ENCODE measurements at regions not wholly inside any gene's neighbourhood (a gene's known extent, or its start where the extent isn't known, plus 50 kb on each side); places are given as distances from the start of the nearest gene placed in this dataset.

GRCh38 chr9:80804873-80805272, 884.5 kb downstream of the TLE1 start:
- intact Hi-C loops (cut with DNase I), result no loop called here
- TF ChIP-seq, protein P1, sequence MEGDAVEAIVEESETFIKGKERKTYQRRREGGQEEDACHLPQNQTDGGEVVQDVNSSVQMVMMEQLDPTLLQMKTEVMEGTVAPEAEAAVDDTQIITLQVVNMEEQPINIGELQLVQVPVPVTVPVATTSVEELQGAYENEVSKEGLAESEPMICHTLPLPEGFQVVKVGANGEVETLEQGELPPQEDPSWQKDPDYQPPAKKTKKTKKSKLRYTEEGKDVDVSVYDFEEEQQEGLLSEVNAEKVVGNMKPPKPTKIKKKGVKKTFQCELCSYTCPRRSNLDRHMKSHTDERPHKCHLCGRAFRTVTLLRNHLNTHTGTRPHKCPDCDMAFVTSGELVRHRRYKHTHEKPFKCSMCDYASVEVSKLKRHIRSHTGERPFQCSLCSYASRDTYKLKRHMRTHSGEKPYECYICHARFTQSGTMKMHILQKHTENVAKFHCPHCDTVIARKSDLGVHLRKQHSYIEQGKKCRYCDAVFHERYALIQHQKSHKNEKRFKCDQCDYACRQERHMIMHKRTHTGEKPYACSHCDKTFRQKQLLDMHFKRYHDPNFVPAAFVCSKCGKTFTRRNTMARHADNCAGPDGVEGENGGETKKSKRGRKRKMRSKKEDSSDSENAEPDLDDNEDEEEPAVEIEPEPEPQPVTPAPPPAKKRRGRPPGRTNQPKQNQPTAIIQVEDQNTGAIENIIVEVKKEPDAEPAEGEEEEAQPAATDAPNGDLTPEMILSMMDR (IDR thresholded peaks at IDR 0.05), result no peak

DNA sequence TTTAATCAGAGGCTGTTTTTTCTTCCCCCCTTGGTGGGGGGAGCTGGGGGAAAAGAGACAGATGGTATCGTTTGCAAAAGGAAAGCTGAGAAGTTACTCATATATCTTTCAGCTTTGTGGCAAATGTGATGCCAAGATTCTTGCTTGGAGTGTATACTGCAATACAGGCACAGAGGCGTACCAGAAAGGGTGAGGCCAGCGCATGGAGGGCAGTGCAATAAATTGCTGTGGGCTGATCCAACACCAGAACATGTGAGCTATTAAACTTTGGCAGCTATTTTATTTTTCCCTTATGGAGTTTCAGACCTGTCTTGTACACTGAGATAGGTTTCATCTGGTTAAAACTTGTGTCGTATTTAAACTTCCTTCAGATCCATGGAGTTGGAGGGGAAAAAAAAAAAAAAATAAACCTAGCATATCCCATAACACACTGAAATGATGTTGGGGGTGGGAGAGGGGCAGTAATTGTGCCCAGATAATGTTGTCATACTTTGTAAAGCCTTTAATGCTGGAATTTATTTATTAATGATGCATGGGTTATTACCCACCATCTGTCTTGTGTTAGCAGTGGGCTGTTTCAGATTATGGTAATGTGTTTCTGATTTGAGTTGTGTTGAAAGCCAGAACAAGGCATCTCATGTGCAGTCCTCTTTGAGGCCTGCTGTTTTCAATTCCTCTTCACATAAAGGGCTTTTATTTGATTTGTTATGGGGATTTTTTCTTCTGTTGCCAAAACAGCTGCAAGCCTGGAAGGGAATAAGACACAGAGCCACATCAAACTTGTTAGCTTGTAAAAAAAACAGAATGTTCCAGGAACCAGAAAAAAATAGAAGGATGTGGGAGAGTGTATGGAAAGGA, 891.3 kb downstream of the TLE1 start:
- Histone ChIP-seq H3K4me3 (no peak overlapping the region), H3K36me3 (no peaks in the 10 kb centered on the region), H3K27ac (no peak overlapping the region), H3K9me3 (no peaks in the 10 kb centered on the region), H3K27me3 (no peaks in the 10 kb centered on the region), H3K4me1 (no peaks in the 10 kb centered on the region)
- FAIRE-seq (peak; percentile 92), DNase-seq (no peak), ATAC-seq (peak in 1 of 4 donors; percentile 61)
- intact Hi-C loops (cut with DNase I), result no loop called here
- WGBS, 2 donors, result 50 to 55% methylated on average over 4 of the region's 4 CpGs
- TF ChIP-seq, protein P1 (IDR thresholded peaks at IDR 0.05), result no peak

More at GRCh38 chr9:80804873-80805272, 884.5 kb downstream of the TLE1 start:
- Histone ChIP-seq H3K36me3 (no peaks in the 10 kb centered on the region), H3K27ac (no peak overlapping the region), H3K4me3 (no peak overlapping the region), H3K4me1 (no peaks in the 10 kb centered on the region), H3K27me3 (no peaks in the 10 kb centered on the region), H3K9me3 (no peaks in the 10 kb centered on the region)
- no peak for DNase-seq
- FAIRE-seq, result no peak
- ATAC-seq, result no peak

GRCh38 chr9:80797101-80797829, 892.1 kb downstream of the TLE1 start:
- no peak overlapping the region for H3K27ac ChIP-seq
- no peak for FAIRE-seq

GRCh38 chr9:80796632-80797031, 892.7 kb downstream of the TLE1 start:
- TF ChIP-seq, protein P1 (IDR thresholded peaks at IDR 0.05), result no peak
- intact Hi-C loops (cut with DNase I), result no loop called here
- no peaks in the 10 kb centered on the region for H3K4me1 ChIP-seq
- 60 to 71% methylated on average over 7 of the region's 7 CpGs for WGBS, 2 donors
- no peaks in the 10 kb centered on the region for H3K9me3 ChIP-seq
- DNase-seq (no peak), ATAC-seq (no peak), FAIRE-seq (no peak)
- no peaks in the 10 kb centered on the region for H3K27me3 ChIP-seq
- no peaks in the 10 kb centered on the region for H3K36me3 ChIP-seq
- H3K4me3 ChIP-seq, result no peak overlapping the region
- no peak overlapping the region for H3K27ac ChIP-seq

More at GRCh38 chr9:80797101-80797829, 892.1 kb downstream of the TLE1 start:
- no peaks in the 10 kb centered on the region for H3K27me3 ChIP-seq
- H3K4me3 ChIP-seq, result no peak overlapping the region
- WGBS, 2 donors, result 59 to 67% methylated on average over 4 of the region's 4 CpGs
- TF ChIP-seq, protein P1 (IDR thresholded peaks at IDR 0.05), result no peak
- intact Hi-C loops (cut with DNase I), result no loop called here
- no peaks in the 10 kb centered on the region for H3K36me3 ChIP-seq
- ATAC-seq, result peak in 1 of 4 donors; percentile 25
- no peak for DNase-seq
- H3K9me3 ChIP-seq, result no peaks in the 10 kb centered on the region
- no peaks in the 10 kb centered on the region for H3K4me1 ChIP-seq

Measured in pancreas (tissue), 10 donors.